OCI-LY1 (cell line): ENCODE measurements at regions not wholly inside any gene's neighbourhood (a gene's known extent, or its start where the extent isn't known, plus 50 kb on each side); places are given as distances from the start of the nearest gene placed in this dataset.

Experiments used
- H2AFZ ChIP-seq: fragments of 200-600 bp; sonication (generic), shearing (Covaris generic); 2 replicates; pipeline ENCODE4 v1.6.0; 2014; ENCODE audit warnings: antibody characterized with exemption, mild to moderate bottlenecking, low read length
- H3F3A ChIP-seq: fragments of 200-600 bp; sonication (generic), shearing (Covaris generic); 2 replicates; pipeline ENCODE4 v1.6.0; 2014; ENCODE audit warnings: mild to moderate bottlenecking, antibody characterized with exemption, low read length, moderate library complexity; ENCODE audit not compliant: insufficient read depth
- H3K27ac ChIP-seq: fragments of 200-600 bp; sonication (generic); 2 replicates; pipeline ENCODE4 v1.5.1; 2014; ENCODE audit warnings: low read length, mixed run types, mild to moderate bottlenecking, low read depth; ENCODE audit not compliant: poor library complexity, severe bottlenecking
- H3K27me3 ChIP-seq: fragments of 200-600 bp; sonication (generic); 2 replicates; pipeline ENCODE4 v1.6.0; 2014; ENCODE audit warnings: antibody characterized with exemption, mild to moderate bottlenecking, low read length, moderate library complexity; ENCODE audit not compliant: insufficient read depth
- H3K36me3 ChIP-seq: fragments of 200-600 bp; sonication (generic); 2 replicates; pipeline ENCODE4 v1.6.1; 2014; ENCODE audit warnings: mild to moderate bottlenecking, antibody characterized with exemption, low read length, moderate library complexity, mixed read lengths; ENCODE audit not compliant: insufficient read depth
- H3K4me1 ChIP-seq: fragments of 200-600 bp; sonication (generic); 2 replicates; pipeline ENCODE4 v1.5.1; 2014; ENCODE audit warnings: mild to moderate bottlenecking, low read length, moderate library complexity; ENCODE audit not compliant: insufficient read depth, severe bottlenecking
- H3K4me2 ChIP-seq: fragments of 200-600 bp; sonication (generic), shearing (Covaris generic); 2 replicates; pipeline ENCODE4 v1.6.1; 2014; ENCODE audit warnings: low read length
- H3K4me3 ChIP-seq: fragments of 200-600 bp; sonication (generic); 2 replicates; pipeline ENCODE4 v1.5.1; 2014; ENCODE audit warnings: low read length, low read depth, mild to moderate bottlenecking, mixed read lengths; ENCODE audit not compliant: poor library complexity, severe bottlenecking
- H3K79me2 ChIP-seq: fragments of 200-600 bp; shearing (Covaris generic); 2 replicates; pipeline ENCODE4 v1.6.1; 2016; ENCODE audit warnings: mixed run types, low read length, mixed read lengths; ENCODE audit not compliant: insufficient read depth
- H3K9ac ChIP-seq: fragments of 200-600 bp; sonication (generic), shearing (Covaris generic); 2 replicates; pipeline ENCODE4 v1.6.1; 2014; ENCODE audit warnings: mild to moderate bottlenecking, low read length, mixed read lengths
- H3K9me2 ChIP-seq: fragments of 200-600 bp; sonication (generic), shearing (Covaris generic); 2 replicates; pipeline ENCODE4 v1.6.1; 2014; ENCODE audit warnings: low read depth, mild to moderate bottlenecking, low read length, mixed read lengths
- H3K9me3 ChIP-seq: fragments of 200-600 bp; shearing (Covaris generic); 2 replicates; pipeline ENCODE4 v1.6.1; 2014; ENCODE audit warnings: low read length, mixed read lengths
- H4K20me1 ChIP-seq: fragments of 200-600 bp; sonication (generic), shearing (Covaris generic); 2 replicates; pipeline ENCODE4 v1.6.0; 2016; ENCODE audit warnings: mild to moderate bottlenecking, low read length; ENCODE audit not compliant: insufficient read depth
- EZH2 ChIP-seq: fragments of 200-600 bp; sonication (generic), shearing (Covaris generic); IDR thresholded peaks from 2 replicates; pipeline ENCODE4 v1.8.0; 2017; ENCODE audit warnings: borderline replicate concordance, mixed run types, mild to moderate bottlenecking, antibody characterized with exemption, low read length, moderate library complexity, mixed read lengths
- TF ChIP-seq, protein P1 (sequence below): fragments of 200-600 bp; sonication (generic), shearing (Covaris generic); IDR thresholded peaks from 2 replicates; pipeline ENCODE4 v1.5.1; 2017; ENCODE audit warnings: mild to moderate bottlenecking, antibody characterized with exemption, low read length, moderate library complexity, mixed read lengths

DNA sequence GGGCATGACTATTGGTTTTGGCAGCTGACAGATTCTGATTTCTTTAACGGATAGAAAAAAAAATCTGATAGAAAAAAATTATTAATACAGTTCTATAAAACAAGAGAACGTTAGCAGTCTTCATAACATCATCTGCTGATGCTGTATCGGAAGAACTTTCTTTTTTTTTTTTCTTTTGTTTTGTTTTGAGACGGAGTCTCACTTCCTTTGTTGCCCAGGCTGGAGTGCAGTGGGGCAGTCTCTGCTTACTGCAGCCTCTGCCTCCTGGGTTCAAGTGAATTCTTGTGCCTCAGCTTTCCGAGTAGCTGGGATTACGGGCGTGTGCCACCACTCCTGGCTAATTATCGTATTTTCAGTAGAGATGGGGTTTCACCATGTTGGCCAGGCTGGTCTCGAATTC lies 271.2 kb upstream of the DPPA4 start:
- Histone ChIP-seq H3K4me2 (peak overlapping the region; percentile 71), H3F3A (no peaks in the 10 kb centered on the region), H3K27me3 (no peaks in the 10 kb centered on the region), H3K9me3 (no peaks in the 10 kb centered on the region), H4K20me1 (no peaks in the 10 kb centered on the region), H3K36me3 (no peaks in the 10 kb centered on the region), H3K27ac (peak overlapping the region; percentile 77), H3K4me1 (peaks cover 54% of the 10 kb centered on the region), H3K79me2 (0 out of 2 replicates have a peak, but pooled peaks cover 6% of the 10 kb centered on the region), H2AFZ (peak overlapping the region; percentile 22; the same call in 1 of the 2 replicates), H3K4me3 (peak overlapping the region; percentile 44), H3K9ac (peak overlapping the region; percentile 61), H3K9me2 (no peaks in the 10 kb centered on the region)
- no peak for TF ChIP-seq EZH2
- TF ChIP-seq, protein P1, sequence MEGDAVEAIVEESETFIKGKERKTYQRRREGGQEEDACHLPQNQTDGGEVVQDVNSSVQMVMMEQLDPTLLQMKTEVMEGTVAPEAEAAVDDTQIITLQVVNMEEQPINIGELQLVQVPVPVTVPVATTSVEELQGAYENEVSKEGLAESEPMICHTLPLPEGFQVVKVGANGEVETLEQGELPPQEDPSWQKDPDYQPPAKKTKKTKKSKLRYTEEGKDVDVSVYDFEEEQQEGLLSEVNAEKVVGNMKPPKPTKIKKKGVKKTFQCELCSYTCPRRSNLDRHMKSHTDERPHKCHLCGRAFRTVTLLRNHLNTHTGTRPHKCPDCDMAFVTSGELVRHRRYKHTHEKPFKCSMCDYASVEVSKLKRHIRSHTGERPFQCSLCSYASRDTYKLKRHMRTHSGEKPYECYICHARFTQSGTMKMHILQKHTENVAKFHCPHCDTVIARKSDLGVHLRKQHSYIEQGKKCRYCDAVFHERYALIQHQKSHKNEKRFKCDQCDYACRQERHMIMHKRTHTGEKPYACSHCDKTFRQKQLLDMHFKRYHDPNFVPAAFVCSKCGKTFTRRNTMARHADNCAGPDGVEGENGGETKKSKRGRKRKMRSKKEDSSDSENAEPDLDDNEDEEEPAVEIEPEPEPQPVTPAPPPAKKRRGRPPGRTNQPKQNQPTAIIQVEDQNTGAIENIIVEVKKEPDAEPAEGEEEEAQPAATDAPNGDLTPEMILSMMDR: no peak

DNA sequence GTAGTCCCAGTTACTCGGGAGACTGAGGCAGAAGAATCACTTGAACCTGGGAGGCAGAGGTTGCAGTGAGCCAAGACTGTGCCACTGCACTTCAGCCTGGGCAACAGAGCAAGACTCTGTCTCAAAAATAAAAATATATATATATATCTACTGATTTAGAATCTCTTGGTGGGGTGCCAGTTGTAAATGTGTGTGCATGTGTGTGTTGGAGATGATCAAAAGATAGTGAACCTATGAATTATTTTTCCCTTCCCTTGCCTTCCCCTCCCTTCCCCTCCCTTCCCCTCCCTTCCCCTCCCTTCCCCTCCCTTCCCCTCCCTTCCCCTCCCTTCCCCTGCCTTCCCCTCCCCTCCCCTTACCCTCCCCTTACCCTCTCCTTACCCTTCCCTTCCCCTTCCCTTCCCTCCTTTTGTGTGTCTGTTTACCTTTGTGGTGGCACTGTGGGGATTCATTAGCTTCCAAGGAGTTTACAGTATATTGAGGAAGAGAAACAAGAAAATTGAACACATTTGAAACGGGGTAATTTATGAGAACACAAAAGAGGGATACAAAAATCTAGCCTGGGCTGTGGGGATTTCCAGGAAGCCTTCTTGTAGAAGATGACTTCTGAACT lies 281.5 kb upstream of the DPPA4 start:
- Histone ChIP-seq H3K9ac (no peak overlapping the region), H3K4me3 (no peak overlapping the region), H3K27me3 (no peaks in the 10 kb centered on the region), H3K9me3 (0 out of 2 replicates have a peak, but pooled peaks cover 4% of the 10 kb centered on the region), H3K4me2 (no peak overlapping the region), H4K20me1 (no peaks in the 10 kb centered on the region), H3K4me1 (no peaks in the 10 kb centered on the region), H3K27ac (no peak overlapping the region), H2AFZ (no peak overlapping the region), H3K9me2 (no peaks in the 10 kb centered on the region), H3K36me3 (peaks cover 21% of the 10 kb centered on the region), H3K79me2 (peaks cover 8% of the 10 kb centered on the region; the same call in 1 of the 2 replicates), H3F3A (no peaks in the 10 kb centered on the region)
- no peak for TF ChIP-seq EZH2
- TF ChIP-seq, protein P1: no peak

DNA sequence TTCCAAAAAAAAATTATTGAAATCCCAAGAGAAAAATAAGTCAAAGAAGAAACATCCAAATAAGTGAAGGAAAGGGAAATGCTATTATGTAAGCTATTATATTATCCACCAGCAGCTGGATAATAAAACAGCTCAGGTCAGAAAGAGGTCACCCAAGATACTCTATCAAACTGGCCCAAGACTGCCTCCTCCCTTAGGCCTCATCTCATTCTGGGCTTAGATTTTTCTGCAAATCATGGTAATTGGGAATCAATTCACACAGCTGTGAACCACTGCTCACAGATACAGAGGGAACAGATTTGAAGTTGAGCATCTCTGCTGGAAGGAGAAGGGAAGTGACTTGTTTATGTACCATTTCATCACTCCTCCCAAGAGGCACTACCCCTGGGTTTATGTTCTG lies 294.6 kb upstream of the DPPA4 start:
- H3K79me2 ChIP-seq: 0 out of 2 replicates have a peak, but pooled peaks cover 5% of the 10 kb centered on the region
- no peaks in the 10 kb centered on the region for H3K27me3 ChIP-seq
- no peak overlapping the region for H2AFZ ChIP-seq
- H3K9ac ChIP-seq: no peak overlapping the region
- no peaks in the 10 kb centered on the region for H3K9me2 ChIP-seq
- no peaks in the 10 kb centered on the region for H3F3A ChIP-seq
- no peak overlapping the region for H3K4me2 ChIP-seq
- no peak overlapping the region for H3K27ac ChIP-seq
- TF ChIP-seq, protein P1: no peak
- TF ChIP-seq EZH2: no peak
- no peaks in the 10 kb centered on the region for H4K20me1 ChIP-seq
- H3K36me3 ChIP-seq: peaks cover 23% of the 10 kb centered on the region; the same call in 1 of the 2 replicates
- H3K9me3 ChIP-seq: no peaks in the 10 kb centered on the region
- no peaks in the 10 kb centered on the region for H3K4me1 ChIP-seq
- H3K4me3 ChIP-seq: no peak overlapping the region
